PC-3 (cell line): ENCODE measurements at regions not wholly inside any gene's neighbourhood (a gene's known extent, or its start where the extent isn't known, plus 50 kb on each side); places are given as distances from the start of the nearest gene placed in this dataset.

Source experiments
- CTCF ChIP-seq: fragments of 300-600 bp; sonication (generic); conservative IDR thresholded peaks from 2 replicates; pipeline ENCODE4 v1.5.1; 2017; ENCODE audit warnings: antibody characterized with exemption, low read depth, mild to moderate bottlenecking, low read length
- EZH2phosphoT487 ChIP-seq: fragments of 300-600 bp; sonication (generic); IDR thresholded peaks from 2 replicates; pipeline ENCODE4 v1.6.1; 2018; ENCODE audit warnings: mild to moderate bottlenecking, antibody characterized with exemption, low read length, borderline replicate concordance

GRCh38 chr4:159564615-159565014 lies 461.7 kb downstream of the RAPGEF2 start:
- TF ChIP-seq EZH2phosphoT487 (no peak), CTCF (no peak)
